GM12875 (cell line): ENCODE measurements at regions not wholly inside any gene's neighbourhood (a gene's known extent, or its start where the extent isn't known, plus 50 kb on each side); places are given as distances from the start of the nearest gene placed in this dataset.

ENCODE experiments used
- H3K4me3 ChIP-seq: one replicate; pipeline ENCODE4 v1.5.1; 2011; ENCODE audit warnings: low read depth, low read length, control low read depth
- CTCF ChIP-seq: IDR thresholded peaks from 2 replicates; pipeline ENCODE4 v1.5.1; 2011; ENCODE audit warnings: low read depth, mild to moderate bottlenecking, control low read depth, inconsistent platforms, low read length, moderate library complexity, borderline replicate concordance; ENCODE audit not compliant: insufficient read depth

- H3K4me3 ChIP-seq = no peak overlapping the region
- no peak for TF ChIP-seq CTCF
Observed at GRCh38 chr20:17808357-17808756, 108.6 kb downstream of the BANF2 start.

DNA sequence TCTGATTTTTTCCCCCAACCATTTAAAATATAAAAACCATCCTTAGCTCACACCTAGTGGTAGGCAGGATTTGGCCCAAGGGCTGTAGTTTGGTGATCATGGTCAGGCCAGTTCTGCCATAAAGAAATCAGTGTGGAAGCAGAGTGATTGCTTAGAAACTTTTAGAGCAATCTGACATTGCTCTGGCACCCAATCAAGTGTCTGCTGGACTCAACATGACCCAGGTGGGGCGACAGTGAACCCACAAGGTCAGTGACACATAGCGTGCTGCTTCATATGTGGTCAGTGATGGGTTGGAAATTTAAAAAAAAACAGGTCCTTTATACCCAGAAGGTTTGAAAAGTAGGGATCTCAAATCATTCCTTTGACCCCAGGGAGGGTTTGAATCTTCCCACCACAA, 107.9 kb downstream of the BANF2 start:
- TF ChIP-seq CTCF = no peak
- no peak overlapping the region for H3K4me3 ChIP-seq

GRCh38 chr20:17806739-17807441, 107.1 kb downstream of the BANF2 start:
- H3K4me3 ChIP-seq = no peak overlapping the region

DNA sequence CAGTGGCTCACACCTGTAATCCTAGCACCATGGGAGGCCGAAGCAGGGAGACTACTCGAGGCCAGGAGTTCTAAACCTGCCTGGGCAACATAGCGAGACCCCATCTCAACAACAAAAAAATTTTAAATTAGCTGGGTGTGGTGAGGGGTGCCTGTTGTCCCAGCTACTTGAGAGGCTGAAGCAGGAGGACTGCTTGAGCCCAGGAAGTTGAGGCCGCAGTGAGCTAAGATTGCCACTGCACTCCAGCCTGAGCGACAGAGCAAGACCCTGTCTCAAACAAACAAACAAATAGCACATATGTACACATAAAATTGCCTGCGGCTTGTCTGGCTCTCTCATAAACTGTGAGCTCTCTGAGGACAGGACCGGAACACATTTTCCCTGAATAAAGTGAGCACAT, 106.3 kb downstream of the BANF2 start:
- H3K4me3 ChIP-seq = no peak overlapping the region
- TF ChIP-seq CTCF = no peak

More at GRCh38 chr20:17806739-17807441, 107.1 kb downstream of the BANF2 start:
- no peak for TF ChIP-seq CTCF

- H3K4me3 ChIP-seq = no peak overlapping the region
- no peak for TF ChIP-seq CTCF
Observed at GRCh38 chr20:17803765-17804164, 104.0 kb downstream of the BANF2 start.

GRCh38 chr20:17799575-17800227, 99.9 kb downstream of the BANF2 start:
- TF ChIP-seq CTCF = no peak
- no peak overlapping the region for H3K4me3 ChIP-seq

GRCh38 chr20:17798601-17799000, 98.8 kb downstream of the BANF2 start:
- TF ChIP-seq CTCF = no peak
- no peak overlapping the region for H3K4me3 ChIP-seq
